Hematopoietic multipotent progenitor cell treated with erythropoietin and hydrocortisone succinate and interleukin-3 and kit ligand, for 17 days (in vitro differentiated cells): ENCODE measurements at regions not wholly inside any gene's neighbourhood (a gene's known extent, or its start where the extent isn't known, plus 50 kb on each side); places are given as distances from the start of the nearest gene placed in this dataset.
"Not testable (repeated sequence)": the region's sequence is repeated elsewhere in the genome, so short reads cannot be mapped to it uniquely, and the experiment has no call there.

Source experiments
- DNase-seq: peaks from one replicate; pipeline ENCODE4 v3.0.0-alpha.2; 2015; ENCODE audit warnings: low spot score

- no peak for DNase-seq
Measured at GRCh38 chr3:18734309-18734708, 309.2 kb upstream of the SATB1 start.

- no peak for DNase-seq
Measured at GRCh38 chr3:18732474-18732873, 307.3 kb upstream of the SATB1 start.

DNA sequence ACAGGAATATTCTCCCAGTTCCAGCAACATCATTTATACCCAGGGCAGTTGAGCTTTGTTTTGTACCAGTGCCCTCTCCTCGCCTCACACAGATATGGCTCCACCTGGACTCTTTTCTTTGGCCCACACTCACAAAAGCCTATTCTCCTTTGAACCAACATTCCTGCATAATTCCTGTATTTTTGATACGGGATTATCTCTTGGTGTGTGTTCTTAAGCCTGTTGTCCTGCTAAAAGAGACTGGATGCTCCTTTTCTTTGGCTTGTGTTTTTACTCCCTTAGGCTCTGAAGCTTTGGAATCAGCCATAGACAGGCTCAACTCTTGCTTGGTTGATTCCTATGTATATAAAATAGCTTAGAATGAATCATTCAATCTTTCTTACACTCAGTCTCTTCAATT is 305.4 kb upstream of the SATB1 start:
- no peak for DNase-seq

- no peak for DNase-seq
Measured at GRCh38 chr3:18729671-18730070, 304.5 kb upstream of the SATB1 start.

GRCh38 chr3:18725668-18726407 is 300.7 kb upstream of the SATB1 start:
- DNase-seq, result no peak

DNA sequence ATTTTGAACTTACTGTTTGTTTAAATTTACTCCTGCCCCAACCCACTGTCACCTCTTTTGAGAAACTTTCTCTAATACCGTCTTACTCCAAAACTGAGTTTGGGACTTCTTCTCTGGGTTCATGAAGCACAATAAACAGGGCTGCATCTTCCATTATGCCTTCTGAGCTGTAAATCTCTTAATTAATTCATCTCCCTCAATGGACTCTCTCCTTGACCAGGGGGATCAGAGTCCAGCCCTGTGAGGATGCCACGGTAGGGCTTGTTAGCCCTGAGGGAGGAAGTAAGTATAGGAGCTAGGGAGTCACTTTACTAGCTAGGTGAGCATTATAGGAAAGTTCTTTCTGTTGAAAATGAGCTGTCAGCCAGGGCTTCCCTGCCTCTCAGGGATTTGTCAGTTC is 299.3 kb upstream of the SATB1 start:
- DNase-seq, result no peak

- DNase-seq, result no peak
Measured at GRCh38 chr3:18723206-18723810, 298.2 kb upstream of the SATB1 start.

- no peak for DNase-seq
Measured at GRCh38 chr3:18720543-18720942, 295.4 kb upstream of the SATB1 start.

GRCh38 chr3:18717598-18717997 is 292.5 kb upstream of the SATB1 start:
- no peak for DNase-seq

DNA sequence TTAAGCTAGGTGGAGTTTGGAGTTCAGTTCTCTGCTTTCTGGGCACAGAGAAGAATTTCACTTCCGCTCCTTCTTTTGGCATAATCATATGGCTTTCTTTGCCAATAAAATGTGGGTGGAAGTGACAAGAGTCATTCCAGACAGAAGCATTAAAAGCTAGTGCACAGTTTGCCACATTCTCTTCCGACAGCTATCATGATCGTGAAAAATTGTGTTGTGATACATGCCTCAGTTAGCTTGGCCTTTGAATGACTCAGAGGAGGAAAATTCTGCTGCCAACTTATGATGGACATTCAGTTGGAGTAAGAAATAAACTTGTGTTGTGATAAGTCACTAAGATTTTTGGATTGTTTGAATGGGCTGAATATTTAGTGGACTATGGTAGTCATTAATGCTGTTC is 291.7 kb upstream of the SATB1 start:
- no peak for DNase-seq

- DNase-seq, result no peak
Measured at GRCh38 chr3:18716101-18716500, 291.0 kb upstream of the SATB1 start.

DNA sequence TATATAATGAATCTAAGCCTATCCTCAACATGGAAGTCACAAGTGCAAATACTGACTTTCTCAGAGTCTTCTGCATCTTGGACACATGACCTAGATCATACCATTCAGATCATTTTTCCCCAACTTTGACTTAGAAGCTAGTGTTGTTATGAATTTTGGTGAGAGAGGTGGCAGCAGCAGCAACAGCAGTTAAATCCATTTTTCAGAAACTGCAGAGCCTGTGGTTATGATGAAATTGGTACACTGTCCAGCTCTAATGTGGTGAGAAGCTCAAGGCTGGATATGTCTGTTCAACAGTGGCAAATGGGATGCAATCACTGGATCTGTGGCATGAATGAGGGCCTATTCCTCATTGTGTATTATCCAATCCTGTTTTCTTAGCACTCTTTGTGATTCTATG is 290.1 kb upstream of the SATB1 start:
- DNase-seq, result no peak

- no peak for DNase-seq
Measured at GRCh38 chr3:18713577-18713951, 288.4 kb upstream of the SATB1 start.

DNA sequence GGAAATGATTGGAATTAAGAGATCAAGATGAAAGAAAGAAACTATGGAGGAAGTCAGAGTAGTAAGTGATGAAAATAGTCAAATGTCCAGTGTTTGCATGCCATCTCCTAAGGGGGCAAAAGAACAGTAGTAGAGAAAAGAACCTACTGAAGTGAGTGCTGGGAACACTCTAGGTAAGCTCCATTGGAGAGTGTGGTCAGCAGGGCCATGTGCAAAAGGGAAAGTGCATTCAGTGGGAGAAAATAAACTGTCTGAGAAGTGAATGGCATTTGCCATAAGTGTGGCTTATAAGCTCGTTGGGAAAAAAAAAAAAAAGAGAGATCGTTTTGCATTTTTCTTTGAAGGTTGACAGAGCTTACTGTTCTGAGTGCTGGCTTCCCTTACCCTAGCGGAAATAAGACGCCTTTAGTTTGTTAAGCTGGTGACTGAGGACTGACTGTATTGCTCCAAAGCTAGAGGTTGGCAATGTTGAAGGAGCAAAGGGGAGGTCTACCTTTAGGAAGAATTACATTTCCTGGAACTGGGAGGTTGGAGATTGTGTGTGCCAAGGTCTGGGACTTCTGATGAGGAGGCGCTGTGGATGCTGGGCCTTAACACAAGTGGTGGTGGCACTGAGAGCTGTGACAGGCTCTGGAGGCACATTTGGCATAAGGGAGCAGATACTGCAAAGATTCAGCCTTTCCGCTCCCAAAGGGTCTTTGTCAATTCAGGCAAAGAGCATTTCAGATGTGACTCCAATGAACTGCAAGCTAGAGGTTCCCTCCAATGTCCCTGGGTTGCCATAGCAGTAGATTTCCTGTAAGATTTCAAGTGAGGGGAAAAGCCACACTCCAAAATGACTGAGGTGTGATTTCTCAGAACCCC is 287.8 kb upstream of the SATB1 start:
- no peak for DNase-seq

- DNase-seq, result no peak
Measured at GRCh38 chr3:18704326-18704725, 279.2 kb upstream of the SATB1 start.

- DNase-seq, result no peak
Measured at GRCh38 chr3:18703798-18704197, 278.7 kb upstream of the SATB1 start.

GRCh38 chr3:18693588-18694329 is 268.6 kb upstream of the SATB1 start:
- not testable (repeated sequence) for DNase-seq

DNA sequence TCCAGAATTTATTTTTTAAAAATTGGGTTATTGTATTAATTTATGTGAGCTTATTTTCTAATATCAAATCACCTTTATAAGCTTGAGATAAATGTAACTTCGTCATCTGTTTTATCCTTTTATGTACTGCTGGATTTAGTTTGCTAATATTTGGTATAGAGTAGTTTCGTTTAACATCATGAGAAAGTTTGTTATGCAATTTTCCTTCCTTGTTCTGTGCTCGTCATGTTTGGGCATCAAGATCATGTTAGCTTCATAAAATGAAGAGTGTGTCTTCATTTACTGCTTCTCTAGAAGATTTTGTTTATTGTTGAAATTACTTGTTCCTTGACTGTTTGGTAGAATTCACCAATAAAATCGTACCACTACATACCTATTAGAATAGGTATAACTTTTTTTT is 262.1 kb upstream of the SATB1 start:
- no peak for DNase-seq

GRCh38 chr3:18683900-18684299 is 258.8 kb upstream of the SATB1 start:
- no peak for DNase-seq

- DNase-seq, result no peak
Measured at GRCh38 chr3:18681818-18682345, 256.7 kb upstream of the SATB1 start.

DNA sequence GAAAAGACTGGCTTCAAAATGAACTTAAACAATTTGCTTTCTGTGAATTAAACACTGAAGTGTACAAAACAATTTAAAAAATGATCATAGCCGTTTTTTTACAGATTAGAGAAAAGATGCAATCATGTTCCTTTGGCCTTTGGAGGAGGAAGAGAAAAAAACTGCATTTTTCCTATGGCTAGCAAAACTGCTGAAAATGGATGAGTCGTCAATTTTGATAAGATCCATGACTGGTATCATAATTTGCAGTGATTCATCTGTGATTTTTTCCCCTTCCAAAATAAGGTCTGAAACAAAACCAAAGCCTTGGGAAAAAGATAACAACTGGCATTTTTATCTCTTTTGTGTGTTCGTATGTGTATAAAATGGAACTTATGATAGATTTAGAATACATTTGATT is 255.6 kb upstream of the SATB1 start:
- DNase-seq, result no peak

- DNase-seq, result no peak
Measured at GRCh38 chr3:18679238-18679637, 254.1 kb upstream of the SATB1 start.
